Thyroid gland (tissue), 4 donors: ENCODE measurements at regions not wholly inside any gene's neighbourhood (a gene's known extent, or its start where the extent isn't known, plus 50 kb on each side); places are given as distances from the start of the nearest gene placed in this dataset.

ENCODE experiments used
- POLR2A ChIP-seq, 2 donors: fragments of 450-650 bp; IDR thresholded peaks; one replicate each; pipeline ENCODE4 v1.6.1; 2017; ENCODE audit warnings: antibody characterized with exemption in 2 of 2, mild to moderate bottlenecking in 2 of 2, moderate library complexity in 1 of 2
- TF ChIP-seq, protein P1 (sequence below), 6 experiments: fragments of 200-600 bp in 3 of 6; fragments of 450-650 bp in 3 of 6; sonication (generic) in 3 of 6; IDR thresholded peaks; one replicate each; pipeline ENCODE4 v1.5.1; 2016 to 2019; ENCODE audit warnings: antibody characterized with exemption in 6 of 6, mild to moderate bottlenecking in 2 of 6, inconsistent platforms in 1 of 6, moderate library complexity in 1 of 6

DNA sequence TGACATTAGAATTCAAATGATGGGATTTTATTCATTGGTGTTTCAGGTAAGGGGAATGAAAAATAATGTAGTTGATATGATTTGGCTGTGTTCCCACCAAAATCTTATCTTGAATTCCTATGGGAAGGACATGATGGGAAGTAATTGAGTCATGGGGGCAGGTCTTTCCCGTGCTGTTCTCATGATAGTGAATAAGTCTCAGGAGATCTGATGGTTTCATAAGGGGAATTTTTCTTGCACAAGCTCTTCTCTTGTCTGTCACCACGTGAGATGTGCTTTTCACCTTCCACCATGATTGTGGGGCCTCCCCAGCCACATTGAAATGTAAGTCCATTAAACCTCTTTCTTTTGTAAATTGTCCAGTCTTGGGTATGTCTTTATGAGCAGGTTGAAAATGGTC is 268.6 kb upstream of the CHORDC1 start:
- TF ChIP-seq, protein P1, sequence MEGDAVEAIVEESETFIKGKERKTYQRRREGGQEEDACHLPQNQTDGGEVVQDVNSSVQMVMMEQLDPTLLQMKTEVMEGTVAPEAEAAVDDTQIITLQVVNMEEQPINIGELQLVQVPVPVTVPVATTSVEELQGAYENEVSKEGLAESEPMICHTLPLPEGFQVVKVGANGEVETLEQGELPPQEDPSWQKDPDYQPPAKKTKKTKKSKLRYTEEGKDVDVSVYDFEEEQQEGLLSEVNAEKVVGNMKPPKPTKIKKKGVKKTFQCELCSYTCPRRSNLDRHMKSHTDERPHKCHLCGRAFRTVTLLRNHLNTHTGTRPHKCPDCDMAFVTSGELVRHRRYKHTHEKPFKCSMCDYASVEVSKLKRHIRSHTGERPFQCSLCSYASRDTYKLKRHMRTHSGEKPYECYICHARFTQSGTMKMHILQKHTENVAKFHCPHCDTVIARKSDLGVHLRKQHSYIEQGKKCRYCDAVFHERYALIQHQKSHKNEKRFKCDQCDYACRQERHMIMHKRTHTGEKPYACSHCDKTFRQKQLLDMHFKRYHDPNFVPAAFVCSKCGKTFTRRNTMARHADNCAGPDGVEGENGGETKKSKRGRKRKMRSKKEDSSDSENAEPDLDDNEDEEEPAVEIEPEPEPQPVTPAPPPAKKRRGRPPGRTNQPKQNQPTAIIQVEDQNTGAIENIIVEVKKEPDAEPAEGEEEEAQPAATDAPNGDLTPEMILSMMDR (IDR thresholded peaks at IDR 0.05): no peak
- no peak for TF ChIP-seq POLR2A (IDR thresholded peaks at IDR 0.05)
